Nephron (organoid): ENCODE measurements at regions not wholly inside any gene's neighbourhood (a gene's known extent, or its start where the extent isn't known, plus 50 kb on each side); places are given as distances from the start of the nearest gene placed in this dataset.

Source experiments
- H3K27ac Mint-ChIP-seq, 3 experiments: 2 replicates each; pipeline ENCODE4 v1.8.0; 2020; ENCODE audit warnings: mixed read lengths in 3 of 3, mild to moderate bottlenecking in 2 of 3, moderate library complexity in 1 of 3
- H3K27me3 Mint-ChIP-seq: 2 replicates; pipeline ENCODE4 v1.8.0; 2021; ENCODE audit warnings: low read depth, mild to moderate bottlenecking, moderate library complexity, mixed read lengths
- H3K36me3 Mint-ChIP-seq: 2 replicates; pipeline ENCODE4 v1.8.0; 2020; ENCODE audit warnings: low read depth, mixed read lengths
- H3K4me1 Mint-ChIP-seq: 2 replicates; pipeline ENCODE4 v1.8.0; 2020; ENCODE audit warnings: mixed read lengths
- H3K4me3 Mint-ChIP-seq, 3 experiments: 2 replicates each; pipeline ENCODE4 v1.8.0; 2020; ENCODE audit warnings: mild to moderate bottlenecking in 3 of 3, mixed read lengths in 3 of 3, moderate library complexity in 2 of 3
- H3K9me3 Mint-ChIP-seq: 2 replicates; pipeline ENCODE4 v1.8.0; 2020; ENCODE audit warnings: mixed read lengths
- TF ChIP-seq, protein P1 (sequence below), 3 experiments: fragments of 200-600 bp; sonication (generic); IDR thresholded peaks; one replicate each; pipeline ENCODE4 v1.5.0; 2021; ENCODE audit warnings: antibody characterized with exemption in 3 of 3; ENCODE audit not compliant: unreplicated experiment in 3 of 3

- Mint-ChIP-seq H3K27me3 (no peaks in the 10 kb centered on the region), H3K27ac (no peak overlapping the region), H3K4me1 (no peaks in the 10 kb centered on the region), H3K9me3 (no peaks in the 10 kb centered on the region), H3K36me3 (no peaks in the 10 kb centered on the region), H3K4me3 (no peak overlapping the region)
- TF ChIP-seq, protein P1, sequence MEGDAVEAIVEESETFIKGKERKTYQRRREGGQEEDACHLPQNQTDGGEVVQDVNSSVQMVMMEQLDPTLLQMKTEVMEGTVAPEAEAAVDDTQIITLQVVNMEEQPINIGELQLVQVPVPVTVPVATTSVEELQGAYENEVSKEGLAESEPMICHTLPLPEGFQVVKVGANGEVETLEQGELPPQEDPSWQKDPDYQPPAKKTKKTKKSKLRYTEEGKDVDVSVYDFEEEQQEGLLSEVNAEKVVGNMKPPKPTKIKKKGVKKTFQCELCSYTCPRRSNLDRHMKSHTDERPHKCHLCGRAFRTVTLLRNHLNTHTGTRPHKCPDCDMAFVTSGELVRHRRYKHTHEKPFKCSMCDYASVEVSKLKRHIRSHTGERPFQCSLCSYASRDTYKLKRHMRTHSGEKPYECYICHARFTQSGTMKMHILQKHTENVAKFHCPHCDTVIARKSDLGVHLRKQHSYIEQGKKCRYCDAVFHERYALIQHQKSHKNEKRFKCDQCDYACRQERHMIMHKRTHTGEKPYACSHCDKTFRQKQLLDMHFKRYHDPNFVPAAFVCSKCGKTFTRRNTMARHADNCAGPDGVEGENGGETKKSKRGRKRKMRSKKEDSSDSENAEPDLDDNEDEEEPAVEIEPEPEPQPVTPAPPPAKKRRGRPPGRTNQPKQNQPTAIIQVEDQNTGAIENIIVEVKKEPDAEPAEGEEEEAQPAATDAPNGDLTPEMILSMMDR (IDR thresholded peaks at IDR 0.05; ENCODE audit: unreplicated experiment in 3 of 3): no peak
Observed at GRCh38 chr1:111045033-111045722, 81.5 kb upstream of the LRIF1 start.

- TF ChIP-seq, protein P1 (IDR thresholded peaks at IDR 0.05; ENCODE audit: unreplicated experiment in 3 of 3): peak; percentile 82 to 86 (median 84)
Observed at GRCh38 chr1:111032295-111032897, 68.7 kb upstream of the LRIF1 start.

DNA sequence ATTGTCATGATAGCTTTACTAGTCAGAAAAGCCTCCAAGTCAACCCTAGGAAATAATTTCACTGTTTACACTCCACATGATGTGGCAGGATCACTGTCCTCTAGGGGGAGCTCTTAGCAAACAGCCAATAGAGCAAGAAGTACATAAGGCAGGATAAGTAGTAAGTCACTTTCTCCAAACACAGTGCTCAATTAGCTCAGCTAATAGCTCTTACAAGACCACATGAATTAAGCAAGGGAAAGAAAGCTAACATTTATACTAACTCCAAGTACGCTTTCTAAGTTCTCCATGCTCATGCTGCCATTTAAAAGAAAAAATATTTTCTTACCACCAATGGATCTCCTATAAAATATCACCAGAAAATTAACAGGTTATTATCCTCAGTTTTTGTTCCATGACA is 66.9 kb upstream of the LRIF1 start:
- TF ChIP-seq, protein P1 (IDR thresholded peaks at IDR 0.05; ENCODE audit: unreplicated experiment in 3 of 3): peak in 2 of 3 experiments; percentile 23 to 41
- Mint-ChIP-seq H3K36me3 (no peaks in the 10 kb centered on the region), H3K27ac (no peak overlapping the region), H3K27me3 (peaks cover 3% of the 10 kb centered on the region), H3K9me3 (peaks cover 3% of the 10 kb centered on the region), H3K4me1 (no peaks in the 10 kb centered on the region), H3K4me3 (no peak overlapping the region)

More at GRCh38 chr1:111032295-111032897, 68.7 kb upstream of the LRIF1 start:
- Mint-ChIP-seq H3K27ac (no peak overlapping the region), H3K9me3 (peaks cover 11% of the 10 kb centered on the region), H3K4me1 (no peaks in the 10 kb centered on the region), H3K27me3 (no peaks in the 10 kb centered on the region), H3K4me3 (no peak overlapping the region), H3K36me3 (no peaks in the 10 kb centered on the region)

DNA sequence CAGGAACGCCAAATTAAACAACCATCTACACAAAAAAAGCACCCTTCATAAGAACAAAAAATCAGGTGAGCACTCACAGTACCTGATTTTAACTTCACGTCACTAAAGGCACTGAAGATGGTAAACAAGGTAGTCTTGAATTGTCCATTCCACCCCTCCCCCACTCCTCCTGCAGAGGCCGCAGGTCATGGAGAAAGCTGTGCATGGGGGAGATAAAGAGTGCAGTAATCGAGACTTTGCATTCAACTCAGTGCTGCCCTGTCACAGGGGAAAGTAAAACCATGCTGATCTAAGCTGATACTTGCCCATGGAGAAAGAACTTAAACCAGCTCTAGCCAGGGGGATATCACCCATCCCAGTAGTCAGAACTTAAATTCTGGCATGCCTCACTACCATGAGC is 61.4 kb upstream of the LRIF1 start:
- Mint-ChIP-seq H3K4me3 (no peak overlapping the region), H3K36me3 (no peaks in the 10 kb centered on the region), H3K27ac (no peak overlapping the region), H3K4me1 (no peaks in the 10 kb centered on the region), H3K27me3 (peaks cover 3% of the 10 kb centered on the region), H3K9me3 (no peaks in the 10 kb centered on the region)
- TF ChIP-seq, protein P1 (IDR thresholded peaks at IDR 0.05; ENCODE audit: unreplicated experiment in 3 of 3): no peak

- no peak overlapping the region for H3K27ac Mint-ChIP-seq
- peaks cover 25% of the 10 kb centered on the region for H3K9me3 Mint-ChIP-seq
- H3K4me1 Mint-ChIP-seq: no peaks in the 10 kb centered on the region
- H3K27me3 Mint-ChIP-seq: no peaks in the 10 kb centered on the region
- no peak overlapping the region for H3K4me3 Mint-ChIP-seq
- H3K36me3 Mint-ChIP-seq: no peaks in the 10 kb centered on the region
- TF ChIP-seq, protein P1 (IDR thresholded peaks at IDR 0.05; ENCODE audit: unreplicated experiment in 3 of 3): no peak
Observed at GRCh38 chr1:111015222-111015621, 51.5 kb upstream of the LRIF1 start.
